ENCODE measurements at regions not wholly inside any gene's neighbourhood (a gene's known extent, or its start where the extent isn't known, plus 50 kb on each side); places are given as distances from the start of the nearest gene placed in this dataset.

DNA sequence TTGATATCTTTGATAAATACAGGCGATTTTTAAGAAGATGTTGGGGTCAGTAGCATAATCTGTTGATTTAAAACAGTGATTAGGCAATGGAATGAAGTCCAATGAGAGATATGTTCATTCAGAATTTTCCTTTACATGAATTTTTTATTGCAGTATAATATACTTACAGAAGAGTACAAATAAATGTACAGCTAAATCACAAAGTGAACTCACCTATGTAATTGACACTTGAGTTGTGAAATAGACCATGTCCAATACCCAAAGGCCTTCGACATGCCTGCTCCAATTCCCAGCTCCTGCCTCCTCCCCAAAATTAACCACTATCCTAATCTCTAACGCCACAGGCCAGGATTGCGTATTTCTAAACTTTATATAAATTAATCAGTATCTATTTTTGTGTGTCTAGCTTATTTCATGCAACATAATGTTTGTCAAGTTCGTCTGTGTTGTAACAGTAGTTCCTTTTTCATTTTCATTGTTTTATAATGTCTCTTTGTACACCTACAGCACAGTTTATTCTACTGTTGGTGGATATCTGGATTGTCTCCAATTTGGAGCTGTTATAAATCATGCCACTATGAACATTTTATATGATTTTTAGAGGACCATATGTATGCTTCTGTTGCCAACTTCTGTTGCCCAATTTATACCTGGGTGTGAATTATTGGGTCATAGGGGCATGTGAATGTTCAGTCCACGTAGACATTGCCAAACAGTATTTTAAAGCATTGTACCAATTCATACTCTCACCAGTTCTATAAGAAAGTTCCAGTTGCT lies 208.3 kb downstream of the TLE1 start:
- no peak for DNase-seq

DNA sequence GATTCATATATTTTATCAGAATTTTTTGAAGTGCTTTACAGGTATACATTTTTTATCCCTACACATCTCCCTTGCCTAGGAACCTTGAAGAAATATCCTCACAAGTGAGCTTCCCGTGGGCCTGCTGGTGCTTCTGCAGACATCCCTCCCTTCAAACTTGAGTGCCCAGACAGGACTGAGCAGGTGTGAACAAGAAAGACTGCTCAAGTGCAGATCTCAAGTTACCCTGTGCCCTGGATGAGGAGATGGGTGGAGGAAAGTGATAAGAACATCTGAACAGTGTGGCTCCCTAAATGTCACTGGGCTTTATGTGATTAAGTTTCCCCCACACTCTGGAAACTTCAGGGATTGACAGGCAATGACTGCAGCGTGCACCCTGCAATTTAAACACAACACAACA lies 209.8 kb downstream of the TLE1 start:
- DNase-seq, result no peak

DNA sequence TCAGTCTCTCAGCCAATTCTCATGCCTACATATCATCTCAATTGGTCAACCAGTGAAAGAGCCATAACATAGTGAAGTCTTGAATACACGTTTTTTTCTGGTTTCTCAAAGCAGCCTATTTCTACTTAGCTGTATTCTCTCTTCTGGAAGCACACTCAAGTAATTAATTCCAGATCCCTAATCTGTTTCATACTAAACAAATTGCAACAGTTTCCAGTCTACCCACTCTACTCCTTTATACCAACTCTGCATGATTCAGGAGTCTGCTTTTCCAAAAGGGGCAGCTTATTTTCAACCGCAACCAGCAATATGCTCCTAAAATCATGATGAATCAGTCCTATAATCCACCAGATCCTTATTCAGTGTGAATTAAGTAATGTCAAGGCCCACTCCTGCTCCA lies 211.7 kb downstream of the TLE1 start:
- DNase-seq, result no peak

DNA sequence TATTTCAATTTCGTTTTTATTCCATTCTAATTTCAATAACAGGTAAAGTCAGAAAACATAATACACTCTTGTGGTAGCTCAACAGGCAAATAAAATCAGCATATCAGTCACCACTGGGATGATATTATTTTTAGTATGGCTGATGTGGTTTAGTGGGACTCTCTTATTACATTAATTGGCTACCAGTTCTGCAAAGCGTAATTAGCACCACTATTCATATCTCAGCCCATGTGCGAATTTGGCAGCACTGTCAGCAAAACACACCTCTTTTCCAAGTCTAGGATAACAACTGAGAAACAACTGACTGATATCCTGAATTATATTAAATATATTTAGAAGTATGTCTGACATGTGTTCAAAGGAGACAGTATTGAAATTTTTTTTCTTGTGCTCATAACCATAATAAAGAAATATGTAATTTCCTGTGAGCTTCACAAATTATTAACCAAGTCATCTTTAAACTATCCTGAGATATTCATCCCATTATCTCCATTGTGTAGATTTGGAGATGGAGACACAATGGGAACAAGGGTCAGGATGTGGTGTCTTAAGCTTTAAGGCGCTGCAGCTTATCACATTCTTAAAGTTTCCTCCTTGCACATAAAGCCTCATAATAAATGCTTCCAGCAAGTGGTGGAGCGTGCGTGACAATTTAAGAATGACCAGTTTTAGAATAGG lies 212.4 kb downstream of the TLE1 start:
- no peak for DNase-seq

DNA sequence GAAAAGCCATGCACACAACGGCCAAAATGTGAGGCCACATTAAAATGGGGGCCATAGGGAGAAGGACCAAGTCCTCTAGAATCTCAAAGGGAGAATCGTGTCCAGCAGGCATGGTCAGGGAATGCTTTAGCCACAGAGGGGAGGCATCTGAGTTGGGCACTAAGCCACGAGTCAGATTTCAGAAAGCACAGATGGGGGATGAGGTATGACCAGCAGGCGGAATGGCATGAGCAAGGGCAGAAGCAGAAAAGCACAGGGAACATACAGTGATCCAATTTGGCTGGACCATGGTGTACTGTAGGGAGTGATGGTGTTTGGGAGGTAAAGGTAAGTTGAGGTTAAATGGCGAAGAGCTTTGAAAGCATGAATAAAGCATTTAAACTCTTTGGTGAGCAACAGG lies 214.6 kb downstream of the TLE1 start:
- DNase-seq, result no peak

DNA sequence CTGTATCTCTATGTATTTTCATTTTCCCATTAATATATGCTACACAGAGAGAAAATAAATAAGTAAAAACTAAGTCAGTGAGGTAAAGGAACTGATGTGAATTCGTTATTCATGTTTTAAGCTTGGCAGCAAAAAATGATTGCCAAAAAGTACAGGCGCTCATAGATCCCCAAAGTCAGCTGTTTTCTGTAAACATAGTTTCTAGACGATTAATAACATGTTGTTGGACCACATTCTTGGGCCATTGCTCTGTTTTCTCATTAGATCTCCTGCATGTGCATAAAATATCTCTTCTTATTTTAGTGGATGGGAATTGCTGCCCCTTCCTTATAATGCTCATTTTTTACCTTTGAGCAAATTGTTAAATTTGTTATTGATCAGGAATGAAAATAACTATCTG lies 215.2 kb downstream of the TLE1 start:
- DNase-seq, result no peak

DNA sequence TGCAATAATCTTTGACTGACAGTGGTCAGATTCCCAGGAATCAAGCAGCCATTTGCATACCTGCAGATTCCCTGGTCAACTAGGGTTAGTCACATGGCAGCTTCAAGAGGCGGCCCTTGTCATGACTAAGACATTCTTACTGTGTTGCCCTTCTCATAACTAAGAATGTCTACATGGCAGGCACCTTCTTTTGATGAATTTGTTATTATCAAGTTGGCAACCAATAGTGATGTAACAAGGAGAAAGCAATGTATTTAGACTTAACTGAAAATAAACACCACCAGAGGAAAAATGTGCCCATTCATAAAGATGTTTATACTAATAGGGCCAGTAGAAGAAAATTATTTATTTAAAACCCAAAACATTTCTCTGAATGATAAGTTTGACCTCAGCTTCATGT lies 215.6 kb downstream of the TLE1 start:
- no peak for DNase-seq

DNA sequence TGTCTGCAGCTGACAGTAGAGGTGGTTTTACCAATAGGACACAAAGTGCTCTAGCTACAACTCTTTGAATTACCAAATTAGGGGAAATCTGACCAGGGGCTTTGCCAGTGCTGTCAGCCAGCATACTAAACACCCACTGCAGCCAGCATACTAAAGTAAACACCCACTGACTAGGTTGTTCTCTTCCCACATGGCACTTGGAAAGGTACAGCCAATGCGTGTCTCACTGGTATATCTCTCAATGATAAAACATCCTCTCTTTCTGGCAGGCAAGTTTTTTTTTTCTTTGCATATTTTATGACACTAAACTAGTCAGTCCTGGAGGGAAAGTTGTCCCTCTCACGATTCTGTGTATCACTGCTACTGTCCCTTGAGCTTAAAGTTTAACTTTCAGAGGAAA lies 216.1 kb downstream of the TLE1 start:
- DNase-seq, result no peak

DNA sequence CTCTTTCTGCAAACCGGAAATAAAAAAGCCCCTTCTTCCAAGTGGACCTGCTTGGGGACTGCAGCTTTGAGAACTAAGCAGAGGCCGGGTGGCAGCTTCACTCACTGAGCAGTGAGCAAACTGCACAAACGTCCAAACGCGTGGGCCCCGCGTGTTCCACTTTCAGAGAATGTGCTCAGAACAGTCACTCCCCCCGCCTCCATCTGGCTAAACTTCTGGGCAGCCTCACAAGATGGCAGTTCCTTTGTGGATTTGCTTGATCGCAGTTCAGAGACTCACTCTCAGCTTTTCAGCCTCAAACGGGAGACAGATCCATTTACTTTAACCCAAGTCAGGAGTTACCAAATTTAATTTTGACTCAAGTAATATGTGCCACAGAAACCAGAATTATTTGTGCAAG lies 216.6 kb downstream of the TLE1 start:
- no peak for DNase-seq

DNA sequence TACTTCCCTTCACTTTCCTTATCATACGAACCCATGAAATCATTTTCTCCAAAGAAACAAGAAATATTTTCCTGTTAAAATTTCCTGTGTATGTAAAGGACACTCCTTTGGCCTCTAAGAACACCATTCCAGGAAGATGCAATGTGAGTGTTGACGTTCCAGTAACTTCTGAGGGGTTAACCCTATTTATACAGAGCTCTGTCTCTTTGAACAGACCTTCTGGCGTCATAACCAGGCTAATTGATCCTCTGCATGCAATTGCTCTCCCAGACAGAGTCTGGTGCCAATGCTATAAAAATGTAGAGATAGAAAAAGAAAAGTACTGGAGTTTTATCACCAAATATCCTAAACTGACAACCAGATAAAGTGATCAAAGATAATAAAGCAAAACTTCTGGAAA lies 218.5 kb downstream of the TLE1 start:
- DNase-seq, result no peak

DNA sequence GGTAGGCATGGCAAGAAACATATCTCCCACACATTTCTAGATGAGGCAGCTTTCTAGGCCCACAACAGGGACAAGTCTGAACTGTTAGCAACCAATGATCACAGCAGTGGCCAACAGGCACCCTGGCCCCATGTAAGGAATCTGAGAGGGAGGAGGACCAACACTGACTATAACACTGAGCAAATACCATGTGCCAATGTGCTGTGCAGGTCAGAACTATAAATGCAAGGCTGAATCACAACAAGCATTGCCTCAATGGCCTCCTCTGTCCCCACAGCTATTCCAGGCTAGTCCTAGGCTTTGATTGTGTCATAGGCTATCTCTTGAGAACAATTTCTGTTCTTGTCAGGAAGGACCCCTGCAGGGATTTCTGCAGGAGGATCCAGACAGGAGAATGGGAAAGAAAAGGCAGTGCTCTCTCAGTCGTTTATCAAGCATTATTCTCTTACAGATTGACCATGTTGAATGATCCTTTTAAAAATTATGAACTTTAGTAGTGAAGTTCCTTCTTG lies 221.2 kb downstream of the TLE1 start:
- DNase-seq, result no peak

DNA sequence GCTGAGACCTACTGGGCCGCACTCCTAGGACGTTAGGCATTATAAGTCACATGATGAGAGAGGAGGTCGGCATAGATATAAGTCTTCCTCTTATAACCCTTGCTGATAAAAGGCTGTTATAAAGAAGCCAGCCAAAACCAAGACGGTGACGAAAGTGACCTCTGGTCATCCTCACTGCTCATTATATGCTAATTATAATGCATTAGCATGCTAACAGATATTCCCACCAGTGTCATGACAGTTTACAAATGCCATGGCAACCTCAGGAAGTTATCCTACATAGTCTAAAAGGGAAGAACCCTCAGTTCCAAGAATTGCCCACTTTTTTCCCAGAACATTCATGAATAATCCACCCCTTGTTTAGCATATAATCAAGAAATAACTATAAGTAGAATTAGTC lies 222.4 kb downstream of the TLE1 start:
- DNase-seq, result no peak

DNA sequence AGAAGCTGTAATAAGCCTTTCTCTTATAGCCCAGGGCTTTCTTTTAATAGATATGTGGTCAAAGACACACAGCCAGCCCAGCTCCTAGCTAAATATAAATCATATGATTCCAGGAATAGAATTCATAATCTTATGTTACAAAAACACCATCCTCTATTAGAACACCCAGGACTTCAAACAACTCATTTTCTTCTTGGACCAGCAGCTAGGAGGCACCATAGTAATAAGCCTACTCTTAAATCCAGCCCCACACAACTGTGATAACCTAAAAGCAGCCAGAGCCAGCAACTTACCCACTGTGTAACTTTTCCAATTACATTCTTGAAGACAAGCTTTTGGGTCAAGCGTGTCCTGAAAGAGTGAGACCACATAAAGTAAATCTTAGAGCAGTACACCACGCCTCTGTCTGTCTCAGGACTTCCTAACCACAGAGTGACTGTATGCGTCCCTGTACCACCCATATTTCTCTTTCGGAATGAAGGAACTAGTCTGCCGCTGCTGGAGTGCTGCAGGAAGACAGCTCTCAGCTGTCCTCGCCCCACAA lies 223.8 kb downstream of the TLE1 start:
- no peak for DNase-seq

DNA sequence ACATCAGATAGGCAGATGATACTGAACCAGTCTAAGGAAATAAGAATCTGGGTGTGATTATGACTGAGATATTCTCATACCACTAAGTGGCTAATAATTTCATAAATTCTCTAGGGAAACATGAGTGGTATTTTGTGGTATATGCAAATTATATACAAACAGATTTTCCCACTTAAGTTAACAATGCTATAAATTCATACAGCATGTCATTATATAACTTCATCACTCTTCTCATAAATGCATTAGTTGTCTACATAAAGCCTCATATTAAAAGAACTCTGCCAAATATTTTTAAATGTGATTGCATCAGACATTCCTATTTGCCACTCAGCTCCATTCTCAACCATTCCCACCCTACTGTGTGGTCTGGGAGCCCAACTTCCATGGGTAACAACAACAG lies 226.5 kb downstream of the TLE1 start:
- no peak for DNase-seq

DNA sequence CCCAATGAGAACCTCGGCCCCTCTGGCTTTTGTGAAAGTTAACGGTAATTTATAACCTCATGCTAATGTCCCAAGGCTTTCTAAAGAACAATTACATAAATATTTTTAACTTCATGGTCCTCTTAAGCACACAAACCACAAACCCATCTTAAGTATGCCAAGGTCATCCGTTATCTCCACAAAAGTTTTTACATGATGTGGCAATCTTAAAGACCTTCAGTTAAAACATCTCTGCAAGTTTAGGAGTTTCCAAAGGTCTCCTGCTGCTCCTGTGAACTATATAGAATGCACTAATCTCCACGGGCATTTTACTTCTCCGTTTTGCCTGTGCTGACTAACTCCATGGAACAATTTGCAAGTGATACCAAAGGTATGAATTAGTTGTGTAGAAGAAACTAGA lies 228.2 kb downstream of the TLE1 start:
- DNase-seq, result no peak

DNA sequence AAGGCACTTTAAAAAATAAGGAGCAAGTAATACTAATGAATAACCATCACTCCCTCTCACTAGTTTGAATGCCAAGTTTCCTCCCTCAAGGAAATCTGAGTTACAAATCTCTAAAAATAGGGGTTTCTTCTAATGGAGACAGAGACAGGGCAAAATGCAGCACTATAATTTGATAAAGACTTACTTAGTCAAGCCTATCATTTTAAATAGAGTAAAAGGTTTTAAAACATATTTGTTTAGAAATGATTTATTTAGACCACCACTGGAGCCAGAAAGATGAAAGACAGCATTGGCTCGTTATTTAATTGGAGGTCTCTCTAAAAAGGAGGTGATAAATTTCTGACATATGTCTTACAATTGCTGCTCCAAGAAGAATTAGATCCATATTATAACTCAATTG lies 228.7 kb downstream of the TLE1 start:
- no peak for DNase-seq

DNA sequence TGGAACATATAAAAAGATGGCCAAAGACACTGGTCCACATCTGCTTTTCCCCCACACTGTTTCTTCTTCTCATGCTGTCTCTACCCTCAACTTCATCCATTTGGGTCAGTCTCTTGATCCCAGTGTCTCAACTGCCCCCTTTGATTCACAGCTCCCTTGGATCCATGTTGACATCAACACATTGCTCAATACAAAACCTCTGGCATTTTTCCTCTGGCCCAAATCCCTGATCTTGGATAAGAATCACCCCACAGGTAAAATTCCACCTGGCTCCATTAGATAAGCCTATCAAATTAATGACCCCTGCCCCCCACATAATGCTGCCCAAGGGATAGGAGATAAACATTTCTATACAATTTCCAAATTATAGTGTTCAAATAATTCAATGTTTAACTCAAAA lies 229.8 kb downstream of the TLE1 start:
- DNase-seq, result no peak

DNA sequence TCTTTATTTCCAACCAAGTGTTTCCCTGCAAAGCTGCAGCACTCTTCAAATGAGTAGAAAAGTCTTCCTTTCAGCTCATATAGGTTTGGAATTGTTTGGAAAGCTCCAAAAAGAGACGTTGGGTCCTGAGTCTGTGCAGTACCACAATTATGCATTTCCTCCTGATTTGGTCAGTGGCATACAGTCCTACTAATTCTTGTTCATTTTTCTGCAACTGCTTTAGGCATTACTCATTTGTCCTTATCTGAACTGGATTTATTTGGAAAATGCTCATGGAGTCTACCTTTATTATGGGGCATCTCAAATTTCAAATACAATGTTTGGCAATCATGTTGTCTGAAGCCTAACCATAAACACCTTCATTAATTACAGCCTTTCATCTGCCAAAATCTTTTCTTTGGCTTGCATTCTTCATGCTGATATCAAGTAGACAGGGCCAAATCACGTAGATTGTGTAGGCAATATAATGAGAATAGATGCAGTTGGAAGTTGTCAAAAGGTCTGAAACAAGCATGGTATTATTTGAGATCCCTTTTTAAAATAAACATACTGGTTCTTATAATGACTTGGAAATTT lies 232.8 kb downstream of the TLE1 start:
- DNase-seq, result no peak

DNA sequence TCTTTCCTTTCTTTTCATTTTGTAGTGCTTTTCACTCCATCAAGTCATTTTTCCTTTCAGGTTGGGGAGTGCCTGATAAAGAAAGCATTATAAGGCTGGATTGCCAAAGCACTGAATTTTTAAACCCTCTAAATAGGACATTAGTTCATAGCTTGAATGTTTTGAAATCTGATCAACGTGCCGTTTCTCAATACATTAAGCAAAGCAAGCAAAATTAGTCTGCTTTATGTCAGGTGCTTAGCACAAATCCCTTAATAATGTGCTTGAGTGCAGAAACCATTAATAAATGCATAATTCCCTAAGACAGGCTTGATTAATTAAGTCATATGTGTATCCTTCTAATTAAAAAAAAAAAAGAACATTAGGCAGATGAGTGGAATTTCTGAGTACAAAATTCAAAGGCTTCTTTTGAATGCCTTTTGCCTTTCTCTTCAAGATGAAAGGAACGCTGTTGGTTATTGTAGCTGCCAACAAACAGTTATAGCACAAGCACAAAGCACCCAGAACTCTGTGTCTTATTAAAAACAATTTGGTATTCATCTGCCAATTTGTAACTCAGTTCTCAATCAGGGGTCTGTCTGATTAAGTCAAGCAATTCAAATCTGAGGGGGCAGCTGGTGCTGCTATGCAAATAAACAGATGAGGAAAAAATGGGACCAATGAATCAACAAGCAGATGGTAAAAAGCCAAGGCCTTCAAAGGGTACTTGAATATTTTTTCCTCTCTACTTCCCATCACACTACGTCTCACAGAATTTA lies 233.7 kb downstream of the TLE1 start:
- no peak for DNase-seq

DNA sequence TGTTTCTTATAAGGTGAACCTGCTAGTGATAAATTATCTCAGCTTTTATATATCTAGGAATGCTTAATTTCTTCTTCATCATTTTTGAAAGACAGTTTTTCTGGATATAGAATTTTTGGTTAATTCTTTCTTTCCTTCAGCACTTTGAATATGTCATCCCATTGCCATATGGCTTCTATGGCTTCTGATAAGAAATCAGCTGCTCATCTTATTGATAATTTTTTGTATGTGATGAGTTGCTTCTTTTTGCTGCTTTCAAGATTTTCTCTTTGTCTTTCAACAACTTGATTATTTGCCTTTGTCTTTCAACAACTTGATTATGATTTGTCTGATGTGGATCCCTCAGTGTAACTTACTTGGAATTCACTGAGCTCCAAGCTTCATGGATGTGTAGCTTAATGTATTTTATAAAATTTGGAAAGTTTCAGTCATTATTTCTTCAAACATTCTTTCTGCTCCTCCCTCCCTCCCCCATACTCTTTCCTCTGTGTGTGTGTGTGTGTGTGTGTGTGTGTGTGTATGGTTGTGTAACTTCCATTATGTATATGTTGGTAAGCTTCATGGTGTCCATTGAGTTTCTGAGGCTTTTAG lies 243.9 kb downstream of the TLE1 start:
- DNase-seq, result no peak

DNA sequence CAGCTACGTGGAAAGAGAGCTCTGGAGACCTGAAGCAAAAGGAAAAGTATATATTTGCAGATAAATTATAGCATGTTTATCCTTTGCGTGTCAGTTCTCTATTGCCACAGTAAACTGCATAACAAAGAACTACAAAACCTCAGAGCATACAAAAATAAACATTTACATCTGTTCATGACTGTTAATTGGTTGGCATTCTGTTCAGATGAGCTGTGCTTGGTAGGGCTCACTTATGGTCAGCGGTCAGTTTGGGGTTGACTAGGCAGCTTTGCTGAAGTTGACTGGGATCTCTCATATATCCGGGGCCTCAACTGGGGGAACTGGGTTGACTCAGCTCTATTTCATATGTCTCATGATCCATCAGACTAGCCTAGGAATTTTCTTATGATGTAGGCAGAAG lies 257.7 kb downstream of the TLE1 start:
- DNase-seq, result no peak

DNA sequence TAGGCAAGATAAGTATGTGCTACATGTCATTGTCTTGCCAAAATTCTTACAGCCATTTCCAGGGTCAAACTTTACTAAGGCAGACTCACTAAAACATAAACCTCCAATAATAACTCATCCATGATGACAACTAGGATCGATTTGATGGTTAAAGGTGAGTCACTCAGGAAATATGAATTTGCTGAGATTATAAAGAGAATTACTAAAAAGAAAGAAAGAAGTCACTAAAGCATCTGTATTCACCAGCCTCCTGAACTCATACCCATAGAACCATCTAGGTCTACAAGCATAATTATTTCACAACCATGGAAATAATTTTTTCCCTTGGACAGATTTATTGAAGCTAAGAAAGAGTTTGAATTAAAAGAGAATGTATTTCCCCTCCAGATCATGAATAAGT lies 258.6 kb downstream of the TLE1 start:
- DNase-seq, result no peak

DNA sequence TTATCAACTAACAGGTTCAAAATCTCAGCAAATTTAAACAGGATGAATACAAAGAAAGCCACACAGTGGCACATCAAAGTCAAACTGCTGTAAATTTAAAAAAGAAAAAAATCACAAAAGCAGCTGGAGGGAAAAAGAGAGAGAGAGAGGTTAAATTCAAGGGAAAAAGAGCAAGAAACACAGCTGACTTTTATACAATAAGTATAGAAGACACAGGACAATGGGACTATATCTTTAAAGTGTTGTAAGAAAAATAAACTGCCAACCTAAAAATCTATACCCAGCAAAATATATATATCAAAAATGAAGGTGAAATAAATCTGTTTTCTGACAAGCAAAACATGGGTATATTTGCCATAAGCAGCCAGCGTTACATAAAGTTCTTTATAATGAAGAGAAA lies 261.5 kb downstream of the TLE1 start:
- DNase-seq, result no peak
